Tibial nerve (tissue), 4 donors: ENCODE measurements at regions not wholly inside any gene's neighbourhood (a gene's known extent, or its start where the extent isn't known, plus 50 kb on each side); places are given as distances from the start of the nearest gene placed in this dataset.

ENCODE experiments used
- CTCF ChIP-seq, 5 experiments: fragments of 200-600 bp in 3 of 5; fragments of 450-650 bp in 2 of 5; sonication (generic) in 3 of 5; IDR thresholded peaks; one replicate each; pipeline ENCODE4 v1.5.1; 2016 to 2019; ENCODE audit warnings: antibody characterized with exemption in 5 of 5, mild to moderate bottlenecking in 3 of 5, moderate library complexity in 2 of 5
- EP300 ChIP-seq, 2 donors: sonication (generic); formaldehyde crosslinking; IDR thresholded peaks; one replicate each; pipeline ENCODE4 v1.6.1; 2017; ENCODE audit warnings: antibody characterized with exemption in 2 of 2, mild to moderate bottlenecking in 1 of 2
- POLR2A ChIP-seq, 2 donors: fragments of 450-650 bp; IDR thresholded peaks; one replicate each; pipeline ENCODE4 v1.6.1; 2017; ENCODE audit warnings: antibody characterized with exemption in 2 of 2, mild to moderate bottlenecking in 2 of 2, moderate library complexity in 2 of 2

GRCh38 chr21:23020969-23021368 is 2022.8 kb downstream of the NCAM2 start:
- no peak for TF ChIP-seq CTCF (IDR thresholded peaks at IDR 0.05)
- TF ChIP-seq POLR2A (IDR thresholded peaks at IDR 0.05), result no peak
- no peak for TF ChIP-seq EP300 (IDR thresholded peaks at IDR 0.05)
